ENCODE measurements at regions not wholly inside any gene's neighbourhood (a gene's known extent, or its start where the extent isn't known, plus 50 kb on each side); places are given as distances from the start of the nearest gene placed in this dataset.

DNA sequence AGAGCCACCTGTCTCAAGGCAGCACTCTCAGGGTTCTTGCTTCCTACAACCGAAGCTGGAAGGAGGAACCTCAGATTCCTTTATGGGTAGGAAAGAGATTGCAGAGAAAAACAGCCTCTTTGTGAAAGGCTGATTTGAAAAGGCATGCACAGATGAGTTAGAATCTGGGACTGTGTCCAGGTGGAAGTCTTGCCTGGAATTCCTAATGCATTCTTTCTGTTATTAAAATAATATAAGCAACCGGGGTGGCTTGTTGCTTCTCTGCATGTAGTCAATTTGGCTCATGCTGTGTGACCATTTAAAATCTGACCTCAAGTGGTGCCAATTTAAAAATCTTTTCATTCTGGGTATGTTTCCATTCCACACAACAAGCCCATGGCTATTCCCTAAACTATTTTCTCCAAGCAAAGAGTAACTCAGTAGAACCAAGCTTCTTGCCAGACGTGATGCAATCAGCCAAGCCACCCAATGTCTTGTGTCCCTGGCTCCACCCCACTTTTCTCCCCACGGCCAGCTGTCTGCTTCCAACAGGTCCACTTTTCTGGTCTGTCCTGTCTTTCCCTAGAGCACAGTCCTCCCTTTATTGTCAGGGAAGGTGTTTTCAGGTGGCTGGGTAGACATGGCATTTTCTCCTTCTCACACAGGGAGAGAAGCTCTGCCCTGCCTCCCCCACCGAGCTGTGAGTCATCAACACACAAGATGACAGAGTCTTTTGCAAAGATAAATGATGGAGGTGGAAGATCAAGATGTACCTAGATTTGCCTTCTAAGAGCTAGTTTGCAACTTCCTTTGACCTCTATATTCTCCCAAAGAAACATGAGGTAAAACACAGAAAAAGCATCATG lies 394.3 kb downstream of the FOXO1 start:
- TF ChIP-seq EZH2 (IDR thresholded peaks at IDR 0.05) (no peak), EZH2phosphoT487 (IDR thresholded peaks at IDR 0.05) (no peak)
